ENCODE measurements at regions not wholly inside any gene's neighbourhood (a gene's known extent, or its start where the extent isn't known, plus 50 kb on each side); places are given as distances from the start of the nearest gene placed in this dataset.

- dilution Hi-C loops (cut with HindIII; ENCODE audit: low sequenced_read_pairs, unreplicated experiment): no loop called here
- Histone ChIP-seq H4K91ac (ENCODE audit: insufficient read depth, low read depth, low read length) (no peak overlapping the region), H3K56ac (ENCODE audit: extremely low read depth, insufficient read depth, low read length) (no peak overlapping the region), H3K4me2 (ENCODE audit: low read depth, low read length) (no peak overlapping the region), H2AK5ac (ENCODE audit: low read depth, low read length) (no peak overlapping the region), H3K14ac (replicated peaks; ENCODE audit: low read depth, low read length) (no peak overlapping the region), H3K4me3 (ENCODE audit: insufficient read depth, low read depth, low read length) (no peak overlapping the region), H3K79me1 (ENCODE audit: low read depth in 1 of 2, low read length in 2 of 2) (no peaks in the 10 kb centered on the region), H3K4ac (ENCODE audit: low read depth, low read length) (no peak overlapping the region), H3K27ac (ENCODE audit: insufficient read depth, low read length) (no peak overlapping the region), H4K5ac (ENCODE audit: low read depth, low read length) (no peak overlapping the region), H3K23ac (ENCODE audit: low read depth, low read length) (no peak overlapping the region), H2AK9ac (replicated peaks; ENCODE audit: low read depth, low read length, poor library complexity) (no peak overlapping the region), H2AFZ (replicated peaks; ENCODE audit: low read length, poor library complexity) (no peak overlapping the region), H3K9me1 (ENCODE audit: insufficient read depth, low read length) (no peaks in the 10 kb centered on the region), H3K27me3 (ENCODE audit: control insufficient read depth, insufficient read depth, low read length) (no peaks in the 10 kb centered on the region; the same call in 1 of the 2 replicates), H3K36me3 (ENCODE audit: control insufficient read depth, insufficient read depth, low read length) (no peaks in the 10 kb centered on the region), H2BK120ac (ENCODE audit: low read depth, low read length) (no peak overlapping the region), H4K8ac (ENCODE audit: low read depth in 2 of 2, low read length in 2 of 2) (no peak overlapping the region), H3K9me3 (ENCODE audit: control insufficient read depth, insufficient read depth, low read length) (no peaks in the 10 kb centered on the region), H3K9ac (ENCODE audit: low read depth, low read length) (no peak overlapping the region), H2BK5ac (ENCODE audit: low read depth, low read length, poor library complexity, severe bottlenecking) (no peak overlapping the region), H2BK20ac (ENCODE audit: low read depth, low read length) (no peak overlapping the region), H3K4me1 (ENCODE audit: control insufficient read depth, insufficient read depth, low read length) (no peaks in the 10 kb centered on the region), H4K20me1 (ENCODE audit: insufficient read depth, low read length) (no peaks in the 10 kb centered on the region), H3K18ac (ENCODE audit: low read depth, low read length) (no peak overlapping the region), H2BK15ac (ENCODE audit: low read depth, low read length) (no peak overlapping the region)
- CTCF ChIA-PET: interaction anchor here (0.6 kb wide), 2 partner anchors 140 to 360 kb away, joined by 4 to 5 read pairs; no protein-coding TSS in a partner anchor
- DNase-seq (no peak), ATAC-seq (ENCODE audit: low read depth) (no peak)
- intact Hi-C loops (cut with micrococcal nuclease): no loop called here
- in situ Hi-C loops (cut with MboI; ENCODE audit: low sequenced_read_pairs): no loop called here
- no TSS peak for BruUV-seq (replicated peaks)
- WGBS, 2 experiments (ENCODE audit: extremely low coverage in 2 of 2, insufficient read length in 1 of 2): no CpG with 5 or more reads among the region's 8 CpGs
- POLR2A ChIA-PET (ENCODE audit: unreplicated experiment): interaction anchor here (1.0 kb wide), 1 partner anchor 23 kb away, joined by 16 read pairs; no protein-coding TSS in a partner anchor
- no peak for TF ChIP-seq CHD1 (IDR thresholded peaks at IDR 0.05; ENCODE audit: low read depth, low read length)
- no peak for TF ChIP-seq USF2 (IDR thresholded peaks at IDR 0.05; ENCODE audit: low read depth, low read length)
- no peak for TF ChIP-seq FOS (IDR thresholded peaks at IDR 0.05; ENCODE audit: low read depth, low read length)
- TF ChIP-seq BHLHE40 (IDR thresholded peaks at IDR 0.05; ENCODE audit: low read depth, low read length): no peak
- no peak for TF ChIP-seq RCOR1 (IDR thresholded peaks at IDR 0.05; ENCODE audit: insufficient replicate concordance, low read length)
- no peak for TF ChIP-seq MAZ (IDR thresholded peaks at IDR 0.05; ENCODE audit: borderline replicate concordance, low read depth, low read length)
Observed at GRCh38 chr10:35993591-35994515, 351.8 kb upstream of the FZD8 start.

Measured in IMR-90 (cell line).